ENCODE measurements at regions not wholly inside any gene's neighbourhood (a gene's known extent, or its start where the extent isn't known, plus 50 kb on each side); places are given as distances from the start of the nearest gene placed in this dataset.

GRCh38 chr6:74518035-74518434, 687.8 kb downstream of the COL12A1 start:
- no peaks in the 10 kb centered on the region for H3K79me2 ChIP-seq (replicated peaks; ENCODE audit: insufficient read depth)
- no peaks in the 10 kb centered on the region for H4K20me1 ChIP-seq (replicated peaks; ENCODE audit: insufficient read depth)
- H2AFZ ChIP-seq = peak overlapping the region; percentile 69; the same call in 1 of the 2 replicates
- H3K36me3 ChIP-seq (ENCODE audit: insufficient read depth) = no peaks in the 10 kb centered on the region
- Mint-ChIP-seq H3K9me3 (peaks cover 9% of the 10 kb centered on the region; the same call in 2 of the 3 replicates), H3K27ac (no peak overlapping the region), H3K27me3 (ENCODE audit: insufficient read depth, low read depth, poor library complexity) (no peaks in the 10 kb centered on the region), H3K4me3 (no peak overlapping the region), H3K36me3 (ENCODE audit: low read depth) (no peaks in the 10 kb centered on the region), H3K4me1 (no peaks in the 10 kb centered on the region)
- H3K9me2 ChIP-seq (ENCODE audit: insufficient read depth) = no peaks in the 10 kb centered on the region
- DNase-seq (ENCODE audit: low spot score) = no peak
- no peak overlapping the region for H3K4me2 ChIP-seq
- no peaks in the 10 kb centered on the region for H3K4me1 ChIP-seq (ENCODE audit: insufficient read depth)
- no peak overlapping the region for H3K4me3 ChIP-seq
- H3F3A ChIP-seq (replicated peaks; ENCODE audit: low read depth) = no peaks in the 10 kb centered on the region
- no peak for ATAC-seq
- no peak overlapping the region for H3K27ac ChIP-seq (ENCODE audit: low read depth)
- TF ChIP-seq CTCF (conservative IDR thresholded peaks at IDR 0.05; ENCODE audit: low read depth in 2 of 2) = no peak
- no peaks in the 10 kb centered on the region for H3K27me3 ChIP-seq (ENCODE audit: insufficient read depth)

- H3K9me3 Mint-ChIP-seq = peaks cover 22% of the 10 kb centered on the region; the same call in 2 of the 3 replicates
- no peak for ATAC-seq
- TF ChIP-seq ZNF331 (CRISPR knock-in tag; IDR thresholded peaks at IDR 0.05; ENCODE audit: low read depth) (no peak), ZNF114 (CRISPR knock-in tag; IDR thresholded peaks at IDR 0.05) (no peak), JUNB (IDR thresholded peaks at IDR 0.05; ENCODE audit: unreplicated experiment) (no peak), ZNF462 (CRISPR knock-in tag; IDR thresholded peaks at IDR 0.05) (no peak), POLR2AphosphoS5 (IDR thresholded peaks at IDR 0.05; ENCODE audit: low read depth) (no peak), ETS1 (IDR thresholded peaks at IDR 0.05) (no peak), EZH2phosphoT487 (IDR thresholded peaks at IDR 0.05; ENCODE audit: unreplicated experiment) (no peak), STAT1 (IDR thresholded peaks at IDR 0.05; ENCODE audit: unreplicated experiment) (no peak), NANOG (IDR thresholded peaks at IDR 0.05; ENCODE audit: borderline replicate concordance) (no peak), EZH2 (IDR thresholded peaks at IDR 0.05; ENCODE audit: low read depth, unreplicated experiment) (no peak), CREB1 (CRISPR knock-in tag; IDR thresholded peaks at IDR 0.05; ENCODE audit: low read depth) (no peak), CTCF (conservative IDR thresholded peaks at IDR 0.05; ENCODE audit: low read depth in 2 of 2) (no peak)
Measured at GRCh38 chr6:74510878-74511277, 695.0 kb downstream of the COL12A1 start.

More at GRCh38 chr6:74510878-74511277, 695.0 kb downstream of the COL12A1 start:
- Histone ChIP-seq H3K4me2 (no peak overlapping the region), H3K4me3 (no peak overlapping the region), H3K36me3 (ENCODE audit: insufficient read depth) (no peaks in the 10 kb centered on the region), H3K79me2 (replicated peaks; ENCODE audit: insufficient read depth) (no peaks in the 10 kb centered on the region), H3K27ac (ENCODE audit: low read depth) (no peak overlapping the region), H3K4me1 (ENCODE audit: insufficient read depth) (no peaks in the 10 kb centered on the region), H3F3A (replicated peaks; ENCODE audit: low read depth) (no peaks in the 10 kb centered on the region), H3K27me3 (ENCODE audit: insufficient read depth) (no peaks in the 10 kb centered on the region), H4K20me1 (replicated peaks; ENCODE audit: insufficient read depth) (no peaks in the 10 kb centered on the region), H3K9me2 (ENCODE audit: insufficient read depth) (no peaks in the 10 kb centered on the region), H2AFZ (no peak overlapping the region)
- H3K36me3 Mint-ChIP-seq (ENCODE audit: low read depth) = no peaks in the 10 kb centered on the region
- no peak for DNase-seq (ENCODE audit: low spot score)
- H3K27ac Mint-ChIP-seq = no peak overlapping the region
- H3K4me1 Mint-ChIP-seq = no peaks in the 10 kb centered on the region
- no peaks in the 10 kb centered on the region for H3K27me3 Mint-ChIP-seq (ENCODE audit: insufficient read depth, low read depth, poor library complexity)
- no peak overlapping the region for H3K4me3 Mint-ChIP-seq

All from GM23338 (cell line).